HUES48 (cell line): ENCODE measurements at regions not wholly inside any gene's neighbourhood (a gene's known extent, or its start where the extent isn't known, plus 50 kb on each side); places are given as distances from the start of the nearest gene placed in this dataset.
"Not testable (repeated sequence)": the region's sequence is repeated elsewhere in the genome, so short reads cannot be mapped to it uniquely, and the experiment has no call there.

Source experiments
- H3K27ac ChIP-seq: one replicate; pipeline ENCODE4 v1.7.0; 2013; ENCODE audit warnings: low read depth, low read length, inconsistent platforms
- H3K27me3 ChIP-seq: 2 replicates; pipeline ENCODE4 v1.6.1; 2013; ENCODE audit warnings: mild to moderate bottlenecking, low read length; ENCODE audit not compliant: control insufficient read depth, insufficient read depth
- H3K36me3 ChIP-seq: 2 replicates; pipeline ENCODE4 v1.6.1; 2013; ENCODE audit warnings: low read length; ENCODE audit not compliant: control insufficient read depth, insufficient read depth
- H3K4me1 ChIP-seq: 2 replicates; pipeline ENCODE4 v1.6.1; 2013; ENCODE audit warnings: mild to moderate bottlenecking, low read length; ENCODE audit not compliant: control insufficient read depth, insufficient read depth
- H3K4me3 ChIP-seq: 2 replicates; pipeline ENCODE4 v1.5.1; 2013; ENCODE audit warnings: mild to moderate bottlenecking, low read depth, low read length
- H3K9ac ChIP-seq: 2 replicates; pipeline ENCODE4 v1.6.1; 2013; ENCODE audit warnings: mild to moderate bottlenecking, low read depth, low read length, moderate library complexity
- H3K9me3 ChIP-seq: 2 replicates; pipeline ENCODE4 v1.6.1; 2013; ENCODE audit warnings: low read length; ENCODE audit not compliant: control insufficient read depth, insufficient read depth

DNA sequence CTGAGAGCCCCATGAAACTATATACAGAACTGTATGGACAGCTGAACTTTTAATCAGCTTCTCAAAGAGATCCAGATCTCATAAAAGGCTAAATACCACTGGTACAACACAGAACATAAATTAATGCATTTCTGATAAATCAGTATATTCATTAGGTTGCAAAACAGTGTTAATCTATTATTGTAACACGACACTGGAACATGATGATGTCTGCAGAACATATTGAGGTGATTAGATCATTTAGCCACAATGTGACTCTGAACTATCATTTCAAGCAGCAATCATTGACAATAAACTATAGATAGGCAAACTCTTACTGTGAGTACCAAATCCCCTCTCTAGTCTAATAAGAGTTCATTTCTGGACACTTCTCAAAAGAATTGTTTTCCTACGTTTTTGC lies 50.3 kb downstream of the GASK1B start:
- peaks cover 8% of the 10 kb centered on the region for H3K4me1 ChIP-seq
- no peaks in the 10 kb centered on the region for H3K27me3 ChIP-seq
- H3K9me3 ChIP-seq: no peaks in the 10 kb centered on the region
- H3K27ac ChIP-seq: no peak overlapping the region
- H3K9ac ChIP-seq: no peak overlapping the region
- no peaks in the 10 kb centered on the region for H3K36me3 ChIP-seq
- no peak overlapping the region for H3K4me3 ChIP-seq

GRCh38 chr4:158121161-158121579 lies 51.7 kb downstream of the GASK1B start:
- Histone ChIP-seq H3K27ac (no peak overlapping the region), H3K4me3 (no peak overlapping the region), H3K9ac (no peak overlapping the region), H3K27me3 (no peaks in the 10 kb centered on the region), H3K36me3 (no peaks in the 10 kb centered on the region), H3K4me1 (peaks cover 8% of the 10 kb centered on the region), H3K9me3 (no peaks in the 10 kb centered on the region)

- H3K4me3 ChIP-seq, H3K9me3 ChIP-seq, H3K27ac ChIP-seq: not testable (repeated sequence)
Measured at GRCh38 chr4:158120645-158121151, 52.1 kb downstream of the GASK1B start.

GRCh38 chr4:158112611-158113010 lies 60.2 kb downstream of the GASK1B start:
- H3K27ac ChIP-seq: no peak overlapping the region
- H3K4me3 ChIP-seq: no peak overlapping the region
- no peak overlapping the region for H3K9ac ChIP-seq
- H3K9me3 ChIP-seq: no peaks in the 10 kb centered on the region
- H3K27me3 ChIP-seq: no peaks in the 10 kb centered on the region
- H3K36me3 ChIP-seq: no peaks in the 10 kb centered on the region
- H3K4me1 ChIP-seq: peaks cover 17% of the 10 kb centered on the region

More at GRCh38 chr4:158120645-158121151, 52.1 kb downstream of the GASK1B start:
- not testable (repeated sequence) for H3K27me3 ChIP-seq, H3K4me1 ChIP-seq, H3K36me3 ChIP-seq, H3K9ac ChIP-seq

GRCh38 chr4:158111241-158111640 lies 61.6 kb downstream of the GASK1B start:
- Histone ChIP-seq H3K9ac (no peak overlapping the region), H3K36me3 (no peaks in the 10 kb centered on the region), H3K4me3 (no peak overlapping the region), H3K9me3 (no peaks in the 10 kb centered on the region), H3K27me3 (no peaks in the 10 kb centered on the region), H3K27ac (no peak overlapping the region), H3K4me1 (peaks cover 17% of the 10 kb centered on the region)

GRCh38 chr4:158102904-158103303 lies 69.9 kb downstream of the GASK1B start:
- H3K9ac ChIP-seq: no peak overlapping the region
- no peak overlapping the region for H3K27ac ChIP-seq
- H3K4me1 ChIP-seq: no peaks in the 10 kb centered on the region
- no peak overlapping the region for H3K4me3 ChIP-seq
- no peaks in the 10 kb centered on the region for H3K27me3 ChIP-seq
- no peaks in the 10 kb centered on the region for H3K36me3 ChIP-seq
- H3K9me3 ChIP-seq: no peaks in the 10 kb centered on the region

DNA sequence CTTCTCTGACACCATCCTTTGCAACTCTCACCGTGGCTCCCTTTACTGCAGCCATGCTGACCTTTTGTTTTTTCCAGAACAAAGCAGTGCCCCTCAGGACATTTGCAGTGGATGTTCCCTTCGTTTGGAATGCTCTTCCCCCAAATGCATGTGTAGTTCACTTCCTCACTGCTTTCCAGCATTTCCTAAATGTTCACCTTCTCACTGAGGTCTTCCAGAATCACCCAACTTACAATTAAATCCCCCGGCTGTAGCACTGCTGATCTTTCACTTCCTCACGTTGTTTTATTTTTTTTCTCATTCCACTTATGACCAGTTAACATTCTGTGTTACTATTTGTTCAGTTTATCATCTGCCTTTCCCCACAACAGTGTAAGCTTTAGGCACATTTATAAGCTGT lies 73.1 kb downstream of the GASK1B start:
- no peaks in the 10 kb centered on the region for H3K27me3 ChIP-seq
- no peak overlapping the region for H3K9ac ChIP-seq
- no peaks in the 10 kb centered on the region for H3K9me3 ChIP-seq
- no peaks in the 10 kb centered on the region for H3K36me3 ChIP-seq
- H3K27ac ChIP-seq: no peak overlapping the region
- H3K4me1 ChIP-seq: 0 out of 2 replicates have a peak, but pooled peaks cover 3% of the 10 kb centered on the region
- H3K4me3 ChIP-seq: no peak overlapping the region

DNA sequence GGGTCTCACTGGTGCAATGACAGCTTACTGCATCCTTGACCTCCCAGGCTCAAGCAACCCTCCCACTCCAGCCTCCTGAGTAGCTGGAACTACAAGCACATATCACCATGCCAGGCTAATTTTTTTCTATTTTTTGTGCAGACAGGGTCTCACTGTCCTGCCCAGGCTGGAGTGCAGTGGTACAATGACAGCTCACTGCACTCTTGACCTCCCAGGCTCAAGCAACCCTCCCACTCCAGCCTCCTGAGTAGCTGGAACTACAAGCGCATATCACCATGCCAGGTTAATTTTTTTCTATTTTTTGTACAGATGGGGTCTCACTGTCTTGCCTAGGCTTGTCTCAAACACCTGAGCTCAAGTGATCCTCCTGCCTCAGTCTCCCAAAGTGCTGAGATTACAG lies 74.0 kb downstream of the GASK1B start:
- Histone ChIP-seq H3K27me3 (no peaks in the 10 kb centered on the region), H3K9me3 (no peaks in the 10 kb centered on the region)

GRCh38 chr4:158094413-158095134 lies 78.3 kb downstream of the GASK1B start:
- Histone ChIP-seq H3K9ac (no peak overlapping the region), H3K36me3 (no peaks in the 10 kb centered on the region), H3K4me1 (0 out of 2 replicates have a peak, but pooled peaks cover 5% of the 10 kb centered on the region), H3K4me3 (no peak overlapping the region), H3K27me3 (no peaks in the 10 kb centered on the region), H3K9me3 (no peaks in the 10 kb centered on the region), H3K27ac (peak overlapping the region; percentile 73)

More for the DNA sequence above, 74.0 kb downstream of the GASK1B start:
- H3K36me3 ChIP-seq: no peaks in the 10 kb centered on the region
- no peak overlapping the region for H3K9ac ChIP-seq
- no peak overlapping the region for H3K27ac ChIP-seq
- H3K4me3 ChIP-seq: no peak overlapping the region
- 0 out of 2 replicates have a peak, but pooled peaks cover 5% of the 10 kb centered on the region for H3K4me1 ChIP-seq

DNA sequence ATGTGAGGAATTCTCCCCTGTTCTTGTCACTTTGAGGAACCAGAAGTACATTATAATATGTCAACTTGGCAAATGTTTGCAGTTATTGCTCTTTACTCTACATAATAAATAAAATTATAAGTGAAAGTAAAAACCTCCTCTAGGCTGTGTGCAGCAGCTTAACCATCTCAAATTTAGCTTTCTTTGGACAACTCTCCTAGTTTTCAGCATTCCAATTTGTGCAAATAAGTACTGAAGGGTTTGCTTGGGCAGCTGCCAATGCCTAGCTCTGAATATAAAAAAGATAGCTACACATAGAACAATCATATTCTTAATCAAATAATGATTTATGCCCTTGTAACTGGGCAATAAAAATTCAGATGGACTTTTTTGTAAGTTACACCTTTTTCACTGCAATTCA lies 82.5 kb downstream of the GASK1B start:
- H3K27ac ChIP-seq: no peak overlapping the region
- H3K4me3 ChIP-seq: no peak overlapping the region
- 0 out of 2 replicates have a peak, but pooled peaks cover 5% of the 10 kb centered on the region for H3K4me1 ChIP-seq
- H3K9ac ChIP-seq: no peak overlapping the region
- H3K9me3 ChIP-seq: no peaks in the 10 kb centered on the region
- no peaks in the 10 kb centered on the region for H3K36me3 ChIP-seq
- H3K27me3 ChIP-seq: no peaks in the 10 kb centered on the region

- not testable (repeated sequence) for H3K4me3 ChIP-seq, H3K9ac ChIP-seq, H3K27ac ChIP-seq, H3K9me3 ChIP-seq, H3K36me3 ChIP-seq, H3K4me1 ChIP-seq, H3K27me3 ChIP-seq
Measured at GRCh38 chr4:158089897-158090296, 82.9 kb downstream of the GASK1B start.
